NAMALWA (cell line): ENCODE measurements at regions not wholly inside any gene's neighbourhood (a gene's known extent, or its start where the extent isn't known, plus 50 kb on each side); places are given as distances from the start of the nearest gene placed in this dataset.
A peak's percentile ranks its signal among the peaks of the same experiment; 100 is the strongest.
"Not testable (repeated sequence)": the region's sequence is repeated elsewhere in the genome, so short reads cannot be mapped to it uniquely, and the experiment has no call there.

Source experiments
- DNase-seq: peaks from one replicate; pipeline ENCODE4 v3.0.0-alpha.2; 2015; ENCODE audit warnings: low spot score

DNA sequence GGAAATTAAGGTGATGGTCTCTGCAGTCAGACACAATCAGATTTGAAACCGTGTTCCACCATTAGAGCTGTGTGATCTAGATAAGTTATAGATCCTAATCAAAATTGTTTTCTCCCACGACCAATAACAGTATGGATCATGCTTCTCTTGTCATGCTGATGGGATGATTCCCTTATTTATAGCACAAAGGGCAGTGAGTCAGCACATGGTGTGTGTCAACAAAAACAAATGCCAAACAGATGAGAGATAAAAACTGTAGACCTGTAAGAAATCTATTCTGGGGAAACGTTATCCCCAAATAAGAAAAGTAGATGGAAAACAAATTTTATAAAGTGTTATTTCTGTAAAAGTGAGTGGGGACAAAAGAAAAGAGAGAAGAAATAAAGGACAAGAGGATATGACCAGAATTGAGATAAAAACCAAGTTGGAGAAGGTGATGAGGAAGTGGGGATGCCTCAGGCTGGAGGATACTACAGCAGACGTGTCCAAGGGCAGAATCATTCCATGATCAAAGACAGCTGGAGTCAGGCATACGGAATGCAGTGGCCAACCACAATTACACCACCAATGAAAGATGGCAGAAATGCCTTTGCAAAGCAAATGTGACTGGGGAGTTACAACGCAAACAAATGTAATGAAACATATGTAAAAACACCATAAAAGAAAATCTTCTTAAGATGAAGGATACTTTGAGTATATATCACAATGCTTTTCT, 377.8 kb upstream of the PRKX start:
- no peak for DNase-seq

DNA sequence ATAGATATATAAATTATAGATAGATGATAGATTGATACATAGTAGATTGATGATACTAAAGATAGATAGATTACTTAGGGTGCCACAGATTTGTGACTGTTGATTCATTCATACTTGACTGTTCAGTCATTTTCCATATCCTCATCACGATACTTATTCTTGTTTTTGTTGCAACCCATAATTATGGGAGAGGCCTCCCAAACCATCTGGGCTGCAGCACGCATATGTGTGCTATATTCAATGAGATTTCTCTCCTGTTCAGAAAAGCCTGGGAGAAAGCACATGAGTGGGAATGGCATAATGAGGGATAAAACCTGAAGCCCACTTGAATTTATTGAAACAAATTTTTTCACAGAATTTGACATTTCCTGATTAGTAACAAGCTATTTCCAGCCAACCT, 346.4 kb upstream of the PRKX start:
- no peak for DNase-seq

DNA sequence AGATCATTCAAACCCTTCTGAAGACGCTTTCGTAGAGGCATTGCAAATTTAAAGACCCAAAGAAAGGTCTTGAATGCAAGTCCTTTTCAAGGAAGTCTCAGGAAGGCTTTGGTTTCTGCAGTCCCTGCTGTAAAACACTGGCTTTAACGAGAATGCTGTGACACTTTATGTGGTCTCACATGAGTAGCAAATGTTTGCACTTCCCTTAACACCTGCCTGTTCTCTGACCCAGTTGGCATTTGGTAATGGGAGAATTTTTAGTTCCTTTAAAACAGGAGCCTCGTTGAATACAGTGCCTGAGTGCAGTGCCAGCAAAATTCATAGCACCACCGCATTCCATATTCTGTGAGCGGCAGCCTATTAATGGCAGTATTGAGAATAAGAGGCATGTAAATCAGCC, 330.5 kb upstream of the PRKX start:
- no peak for DNase-seq

DNA sequence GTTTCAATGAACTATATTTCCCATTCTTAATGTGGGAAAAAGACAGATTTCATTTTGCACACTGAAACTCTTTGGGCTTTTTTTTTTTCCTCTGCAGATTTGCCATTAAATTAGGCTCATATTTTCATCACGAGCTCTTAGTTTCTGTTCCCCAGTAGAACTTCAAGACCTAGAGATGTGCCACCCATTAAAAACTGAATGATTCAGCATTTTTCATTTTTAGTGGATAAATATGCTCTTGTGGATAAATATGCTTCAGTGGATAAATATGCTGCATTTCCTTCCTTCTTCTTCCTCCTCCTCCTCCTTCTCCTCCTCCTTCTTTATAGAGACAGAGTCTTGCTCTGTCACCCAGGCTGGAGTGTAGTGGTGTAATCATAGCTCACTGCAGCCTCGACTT, 322.4 kb upstream of the PRKX start:
- DNase-seq: no peak

DNA sequence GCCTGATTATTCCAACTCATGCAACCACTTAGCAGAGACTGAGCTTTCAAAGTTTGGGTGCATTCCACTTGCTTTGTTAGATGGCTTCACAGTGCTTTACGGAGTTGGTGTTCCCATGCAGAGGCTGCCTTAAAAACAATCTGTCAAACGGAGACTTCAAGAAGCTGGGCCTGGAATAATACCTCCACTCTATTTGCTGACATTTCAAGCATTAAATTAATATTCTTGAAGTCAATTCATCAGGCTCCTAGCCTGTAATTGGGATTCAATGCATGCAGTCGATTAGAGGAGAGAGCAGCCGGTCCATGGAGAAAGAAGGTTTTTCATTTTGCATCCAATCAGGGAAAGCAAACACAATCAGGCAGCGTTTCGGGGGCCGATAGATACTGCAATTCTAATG, 314.7 kb upstream of the PRKX start:
- DNase-seq: no peak

DNA sequence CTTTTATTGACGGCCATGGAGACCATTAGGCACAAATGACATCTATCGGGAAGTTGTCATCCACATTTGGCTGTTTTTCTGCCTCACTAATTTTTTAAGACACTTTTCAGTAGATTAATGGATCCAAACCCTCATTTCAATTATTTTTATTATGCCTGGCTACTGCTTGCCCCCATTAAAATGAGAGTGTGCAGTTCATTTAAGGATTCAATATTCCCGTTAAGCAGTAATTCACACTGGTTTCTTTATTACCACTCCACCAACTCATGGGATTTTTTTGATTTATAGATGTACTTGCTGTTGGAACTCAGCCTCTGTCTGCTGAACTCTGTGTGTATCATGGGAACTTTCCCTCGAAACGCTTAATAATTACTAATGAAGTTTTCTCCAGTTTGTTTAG, 291.8 kb upstream of the PRKX start:
- DNase-seq: no peak

- no peak for DNase-seq
Measured at GRCh38 chrX:4004822-4005221, 291.4 kb upstream of the PRKX start.

- DNase-seq: no peak
Measured at GRCh38 chrX:3994315-3994714, 280.9 kb upstream of the PRKX start.

GRCh38 chrX:3990569-3990968, 277.1 kb upstream of the PRKX start:
- no peak for DNase-seq

GRCh38 chrX:3972104-3972858, 258.8 kb upstream of the PRKX start:
- DNase-seq: not testable (repeated sequence)

GRCh38 chrX:3968749-3969148, 255.3 kb upstream of the PRKX start:
- no peak for DNase-seq

DNA sequence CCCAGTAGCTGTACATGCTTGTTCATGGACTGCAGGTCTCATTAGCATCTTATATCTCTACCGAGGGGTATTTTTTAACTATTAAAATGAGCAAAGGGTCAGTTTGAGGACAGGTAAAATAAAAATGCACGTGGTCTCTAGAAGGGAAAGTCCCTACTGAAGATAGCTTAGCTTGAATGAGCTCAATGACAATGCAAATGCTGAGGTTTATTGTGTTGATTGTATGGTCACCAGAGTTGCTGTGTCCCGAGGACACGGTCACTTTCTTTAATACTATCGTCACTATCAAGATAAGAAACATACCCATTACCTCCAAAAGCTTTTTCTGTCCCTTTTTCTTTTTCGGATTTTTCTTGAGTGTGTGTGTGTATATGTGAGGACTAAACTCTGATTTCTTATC, 250.5 kb upstream of the PRKX start:
- DNase-seq: no peak

DNA sequence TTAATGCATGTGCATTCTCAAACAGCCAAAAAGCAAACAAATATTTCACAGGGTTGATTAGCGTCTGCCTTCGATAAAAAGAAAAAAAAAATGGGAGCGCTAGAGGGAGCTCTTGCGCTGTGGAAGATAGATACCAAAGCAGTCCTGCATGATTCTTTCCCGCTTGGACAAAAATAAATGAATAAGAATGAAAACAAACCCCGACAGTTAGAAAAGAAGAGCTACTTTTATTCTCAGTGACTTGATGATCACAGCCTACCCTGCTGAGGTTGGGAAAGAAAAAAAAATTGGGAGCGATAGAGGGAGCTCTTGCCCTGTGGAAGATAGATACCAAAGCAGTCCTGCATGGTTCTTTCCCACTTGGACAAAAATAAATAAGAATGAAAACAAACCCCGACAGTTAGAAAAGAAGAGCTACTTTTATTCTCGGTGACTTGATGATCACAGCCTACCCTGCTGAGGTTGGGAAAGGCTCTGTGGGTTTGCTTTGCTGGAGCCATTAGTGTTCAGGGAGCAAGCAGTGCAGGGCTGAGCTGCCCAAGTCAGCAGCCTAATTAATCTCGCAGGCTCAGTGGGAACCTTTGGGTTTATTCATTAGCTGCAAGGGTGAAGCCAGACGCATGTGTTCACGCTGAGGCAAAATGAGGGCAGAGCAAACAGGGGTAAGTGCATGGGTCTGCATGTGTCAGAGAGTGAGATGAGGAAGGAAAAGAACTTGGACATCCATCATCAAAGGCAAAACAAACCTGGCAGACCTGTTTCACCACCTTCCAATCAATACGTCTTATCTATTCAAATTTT, 249.3 kb upstream of the PRKX start:
- peak; percentile 19 for DNase-seq

DNA sequence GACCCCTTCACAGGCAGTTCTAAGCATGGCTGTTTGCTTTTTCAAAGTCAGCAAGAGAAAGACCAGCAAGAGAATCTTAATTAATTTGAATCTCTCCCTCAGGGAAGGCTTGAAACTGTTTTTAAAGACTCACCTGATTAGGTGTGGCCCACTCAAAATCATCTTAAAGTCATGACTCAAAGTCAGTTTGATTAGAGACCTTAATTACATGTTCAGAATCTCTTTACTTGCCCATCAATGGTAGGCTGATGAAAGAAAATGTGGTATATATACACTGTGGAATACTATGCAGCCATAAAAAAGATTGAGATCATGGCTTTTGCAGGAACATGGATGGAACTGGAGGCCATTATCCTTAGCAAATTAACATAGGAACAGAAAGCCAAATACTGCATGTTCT, 247.5 kb upstream of the PRKX start:
- no peak for DNase-seq

GRCh38 chrX:3951859-3952258, 238.4 kb upstream of the PRKX start:
- DNase-seq: no peak

DNA sequence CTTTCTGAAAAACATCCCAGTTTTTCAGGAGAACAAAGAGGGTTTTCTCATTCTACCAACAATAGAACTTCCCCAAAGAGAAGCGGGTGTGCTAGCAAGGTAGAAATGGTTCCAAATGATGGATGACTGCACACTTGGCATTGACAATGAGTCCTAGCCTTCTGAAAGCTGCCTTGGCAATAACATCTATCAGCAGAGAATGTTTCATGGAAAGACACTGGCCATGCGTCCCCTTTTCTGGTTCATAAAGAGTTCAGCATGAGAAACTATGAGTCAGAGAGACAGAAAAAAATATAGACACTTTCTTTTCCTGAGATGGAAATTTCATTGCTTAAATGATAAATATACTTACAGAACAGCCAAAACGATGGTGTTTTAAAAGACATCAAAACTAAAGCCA, 236.9 kb upstream of the PRKX start:
- DNase-seq: no peak

DNA sequence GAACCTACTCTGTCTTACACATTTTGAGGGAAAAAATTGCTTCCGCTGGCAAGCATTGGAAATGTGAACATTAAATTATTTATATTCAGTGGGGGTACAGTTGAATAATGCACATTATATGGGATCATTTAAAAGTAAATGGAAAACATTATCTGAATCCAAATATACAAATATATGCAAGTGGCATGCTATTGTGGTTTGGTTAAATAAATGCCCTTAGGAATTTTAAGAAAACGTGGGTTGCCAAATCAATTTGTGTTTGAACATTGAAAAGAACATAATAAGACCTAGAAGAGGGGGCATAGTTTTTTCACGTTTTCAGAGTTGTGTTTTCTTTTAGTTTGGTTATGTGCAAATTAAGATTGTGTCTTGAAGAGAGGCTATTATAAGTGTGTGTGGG, 230.5 kb upstream of the PRKX start:
- no peak for DNase-seq

- peak; percentile 42 for DNase-seq
Measured at GRCh38 chrX:3940000-3940610, 226.7 kb upstream of the PRKX start.

DNA sequence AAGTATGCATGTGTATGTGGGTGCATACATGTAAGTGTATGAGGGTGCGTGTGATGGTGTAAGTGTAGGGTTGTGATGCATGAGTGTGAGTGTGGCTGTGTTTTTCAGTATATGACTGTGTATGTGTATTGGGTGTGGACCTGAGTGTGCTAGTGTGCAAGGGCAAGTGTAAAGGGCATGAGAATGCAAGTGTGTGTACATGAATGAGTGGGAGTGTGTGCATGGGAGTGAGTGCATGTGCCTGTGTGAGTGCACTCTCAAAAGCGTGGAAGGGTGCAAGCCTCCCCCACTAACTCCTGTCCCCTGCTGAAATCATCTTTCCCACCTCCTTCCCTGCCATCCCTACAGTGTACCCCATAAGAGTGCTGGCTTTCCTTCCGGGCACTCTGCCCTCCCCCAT, 225.1 kb upstream of the PRKX start:
- no peak for DNase-seq

- not testable (repeated sequence) for DNase-seq
Measured at GRCh38 chrX:3935196-3935595, 221.7 kb upstream of the PRKX start.

DNA sequence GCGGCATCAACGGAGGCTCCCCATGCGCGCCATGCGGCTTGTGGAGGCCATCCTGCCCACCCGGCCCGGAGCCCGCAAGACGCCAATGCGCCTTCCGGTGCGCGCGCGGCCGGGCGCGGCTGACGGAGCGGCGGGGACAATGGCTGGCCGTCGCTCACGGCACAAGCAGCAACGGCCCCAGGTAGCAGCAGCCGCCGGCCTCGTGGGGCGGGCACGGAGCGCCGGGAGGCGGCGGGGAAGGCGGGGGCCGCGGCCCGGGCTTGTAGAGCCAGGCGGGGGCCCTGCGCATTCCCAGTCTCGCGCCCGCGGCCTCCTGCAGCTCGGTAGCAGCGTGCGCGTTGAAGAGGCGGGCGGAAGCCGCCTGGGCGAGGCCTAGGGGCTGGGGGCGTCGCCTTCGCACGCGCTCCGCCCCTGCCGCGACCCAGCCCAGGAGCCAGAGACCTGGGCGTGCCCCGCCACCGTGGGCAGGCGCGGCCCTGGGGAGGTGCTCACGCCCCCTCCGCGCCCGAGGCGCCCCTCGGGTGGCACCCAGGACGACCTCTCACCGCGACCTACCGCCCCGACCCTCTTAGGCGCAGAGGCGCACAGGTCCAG, 207.1 kb upstream of the PRKX start:
- DNase-seq: not testable (repeated sequence)
